ENCODE measurements at regions not wholly inside any gene's neighbourhood (a gene's known extent, or its start where the extent isn't known, plus 50 kb on each side); places are given as distances from the start of the nearest gene placed in this dataset.
"Not testable (repeated sequence)": the region's sequence is repeated elsewhere in the genome, so short reads cannot be mapped to it uniquely, and the experiment has no call there.

DNA sequence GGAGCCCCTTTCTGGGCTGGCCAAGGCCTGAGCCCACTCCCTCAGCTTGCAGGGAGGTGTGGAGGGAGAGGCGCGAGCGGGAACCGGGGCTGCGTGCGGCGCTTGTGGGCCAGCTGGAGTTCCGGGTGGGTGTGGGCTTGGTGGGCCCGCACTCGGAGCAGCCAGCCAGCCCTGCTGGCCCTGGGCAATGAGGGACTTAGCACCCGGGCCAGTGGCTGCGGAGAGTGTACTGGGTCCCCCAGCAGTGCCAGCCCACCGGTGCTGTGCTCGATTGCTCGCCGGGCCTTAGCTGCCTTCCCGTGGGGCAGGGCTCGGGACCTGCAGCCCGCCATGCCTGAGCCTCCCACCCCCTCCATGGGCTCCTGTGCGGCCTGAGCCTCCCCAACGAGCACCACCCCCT lies 123.8 kb upstream of the SEMA3C start:
- DNase-seq (ENCODE audit: low read depth in 1 of 2, low spot score in 1 of 2); H3K4me3 ChIP-seq; CTCF ChIA-PET; FAIRE-seq; ATAC-seq; H3K4me1 ChIP-seq; POLR2A ChIA-PET; H3K27ac ChIP-seq; H3K4me2 ChIP-seq: not testable (repeated sequence)
- peaks cover 11% of the 10 kb centered on the region; the same call in 1 of the 3 replicates for H3K9me3 ChIP-seq
- WGBS (ENCODE audit: missing lambda C conversion rate): no CpG with 5 or more reads among the region's 21 CpGs

DNA sequence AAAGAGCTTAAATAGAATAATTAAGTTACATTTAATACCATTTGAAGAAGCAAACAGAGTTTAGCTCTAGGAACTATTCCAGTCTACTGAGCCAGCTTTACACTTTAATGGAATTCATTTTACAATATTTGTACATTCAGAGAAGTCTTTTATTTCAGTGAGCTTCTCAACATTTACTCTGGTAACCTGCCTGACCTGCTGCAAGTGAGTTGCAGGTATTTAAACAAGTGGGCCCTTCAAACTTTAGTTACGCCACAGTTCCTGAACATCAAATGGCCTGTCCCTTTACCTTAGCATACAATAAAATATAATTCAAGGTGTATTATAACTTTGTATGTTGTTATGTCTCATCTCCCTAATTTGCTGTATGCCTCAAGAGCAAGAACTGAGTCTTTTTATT lies 121.6 kb upstream of the SEMA3C start:
- H3K4me2 ChIP-seq: no peak overlapping the region
- FAIRE-seq (no peak), ATAC-seq (no peak), DNase-seq (ENCODE audit: low read depth in 1 of 2, low spot score in 1 of 2) (no peak)
- H3K9me3 ChIP-seq: no peaks in the 10 kb centered on the region
- H3K4me3 ChIP-seq: no peak overlapping the region
- no peak overlapping the region for H3K27ac ChIP-seq
- CTCF ChIA-PET: no interaction called here
- TF ChIP-seq FOSB (CRISPR knock-in tag; IDR thresholded peaks at IDR 0.05) (no peak), POLR2AphosphoS2 (conservative IDR thresholded peaks at IDR 0.05; ENCODE audit: low read length) (no peak), MAFK (IDR thresholded peaks at IDR 0.05; ENCODE audit: partially characterized antibody) (no peak), EHF (CRISPR knock-in tag; IDR thresholded peaks at IDR 0.05) (no peak), TFCP2L1 (CRISPR knock-in tag; IDR thresholded peaks at IDR 0.05) (no peak), HDAC2 (IDR thresholded peaks at IDR 0.05) (no peak), RARB (CRISPR knock-in tag; IDR thresholded peaks at IDR 0.05) (no peak), RNF2 (IDR thresholded peaks at IDR 0.05; ENCODE audit: borderline replicate concordance, low read depth) (no peak)
- TF ChIP-seq, protein P1, sequence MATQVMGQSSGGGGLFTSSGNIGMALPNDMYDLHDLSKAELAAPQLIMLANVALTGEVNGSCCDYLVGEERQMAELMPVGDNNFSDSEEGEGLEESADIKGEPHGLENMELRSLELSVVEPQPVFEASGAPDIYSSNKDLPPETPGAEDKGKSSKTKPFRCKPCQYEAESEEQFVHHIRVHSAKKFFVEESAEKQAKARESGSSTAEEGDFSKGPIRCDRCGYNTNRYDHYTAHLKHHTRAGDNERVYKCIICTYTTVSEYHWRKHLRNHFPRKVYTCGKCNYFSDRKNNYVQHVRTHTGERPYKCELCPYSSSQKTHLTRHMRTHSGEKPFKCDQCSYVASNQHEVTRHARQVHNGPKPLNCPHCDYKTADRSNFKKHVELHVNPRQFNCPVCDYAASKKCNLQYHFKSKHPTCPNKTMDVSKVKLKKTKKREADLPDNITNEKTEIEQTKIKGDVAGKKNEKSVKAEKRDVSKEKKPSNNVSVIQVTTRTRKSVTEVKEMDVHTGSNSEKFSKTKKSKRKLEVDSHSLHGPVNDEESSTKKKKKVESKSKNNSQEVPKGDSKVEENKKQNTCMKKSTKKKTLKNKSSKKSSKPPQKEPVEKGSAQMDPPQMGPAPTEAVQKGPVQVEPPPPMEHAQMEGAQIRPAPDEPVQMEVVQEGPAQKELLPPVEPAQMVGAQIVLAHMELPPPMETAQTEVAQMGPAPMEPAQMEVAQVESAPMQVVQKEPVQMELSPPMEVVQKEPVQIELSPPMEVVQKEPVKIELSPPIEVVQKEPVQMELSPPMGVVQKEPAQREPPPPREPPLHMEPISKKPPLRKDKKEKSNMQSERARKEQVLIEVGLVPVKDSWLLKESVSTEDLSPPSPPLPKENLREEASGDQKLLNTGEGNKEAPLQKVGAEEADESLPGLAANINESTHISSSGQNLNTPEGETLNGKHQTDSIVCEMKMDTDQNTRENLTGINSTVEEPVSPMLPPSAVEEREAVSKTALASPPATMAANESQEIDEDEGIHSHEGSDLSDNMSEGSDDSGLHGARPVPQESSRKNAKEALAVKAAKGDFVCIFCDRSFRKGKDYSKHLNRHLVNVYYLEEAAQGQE (IDR thresholded peaks at IDR 0.05): no peak
- TF ChIP-seq, protein P2, sequence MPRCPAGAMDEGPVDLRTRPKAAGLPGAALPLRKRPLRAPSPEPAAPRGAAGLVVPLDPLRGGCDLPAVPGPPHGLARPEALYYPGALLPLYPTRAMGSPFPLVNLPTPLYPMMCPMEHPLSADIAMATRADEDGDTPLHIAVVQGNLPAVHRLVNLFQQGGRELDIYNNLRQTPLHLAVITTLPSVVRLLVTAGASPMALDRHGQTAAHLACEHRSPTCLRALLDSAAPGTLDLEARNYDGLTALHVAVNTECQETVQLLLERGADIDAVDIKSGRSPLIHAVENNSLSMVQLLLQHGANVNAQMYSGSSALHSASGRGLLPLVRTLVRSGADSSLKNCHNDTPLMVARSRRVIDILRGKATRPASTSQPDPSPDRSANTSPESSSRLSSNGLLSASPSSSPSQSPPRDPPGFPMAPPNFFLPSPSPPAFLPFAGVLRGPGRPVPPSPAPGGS (IDR thresholded peaks at IDR 0.05): no peak
- TF ChIP-seq, protein P3, sequence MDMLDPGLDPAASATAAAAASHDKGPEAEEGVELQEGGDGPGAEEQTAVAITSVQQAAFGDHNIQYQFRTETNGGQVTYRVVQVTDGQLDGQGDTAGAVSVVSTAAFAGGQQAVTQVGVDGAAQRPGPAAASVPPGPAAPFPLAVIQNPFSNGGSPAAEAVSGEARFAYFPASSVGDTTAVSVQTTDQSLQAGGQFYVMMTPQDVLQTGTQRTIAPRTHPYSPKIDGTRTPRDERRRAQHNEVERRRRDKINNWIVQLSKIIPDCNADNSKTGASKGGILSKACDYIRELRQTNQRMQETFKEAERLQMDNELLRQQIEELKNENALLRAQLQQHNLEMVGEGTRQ (IDR thresholded peaks at IDR 0.05): no peak
- no peaks in the 10 kb centered on the region for H3K4me1 ChIP-seq
- POLR2A ChIA-PET: no interaction called here
- WGBS (ENCODE audit: missing lambda C conversion rate): 95% methylated on average over 1 of the region's 1 CpG

DNA sequence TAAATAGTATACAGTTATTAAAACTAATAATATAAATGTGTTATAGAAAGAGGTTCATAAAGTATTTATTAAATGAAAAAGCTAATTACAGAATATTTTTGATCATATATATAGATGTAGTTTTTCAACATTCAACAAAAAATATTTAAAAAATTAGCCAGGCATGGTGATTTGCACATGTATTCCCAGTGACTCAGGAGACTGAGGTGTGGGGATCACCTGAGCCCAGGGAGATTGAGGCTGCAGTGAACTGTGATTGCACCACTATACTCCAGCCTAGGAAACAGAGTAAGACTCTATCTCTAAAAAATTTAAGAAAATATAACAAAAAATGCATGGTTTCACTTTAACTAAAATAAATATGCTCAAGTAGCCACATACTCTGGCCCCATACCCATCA lies 118.0 kb upstream of the SEMA3C start:
- ATAC-seq (no peak), DNase-seq (ENCODE audit: low read depth in 1 of 2, low spot score in 1 of 2) (no peak), FAIRE-seq (no peak)
- ChIA-PET POLR2A (no interaction called here), CTCF (interaction anchor here (1.0 kb wide), 1 partner anchor 11 kb away, joined by 4 read pairs; no protein-coding TSS in a partner anchor)
- TF ChIP-seq MYC (IDR thresholded peaks at IDR 0.05; ENCODE audit: borderline replicate concordance, low read length) (no peak), NPAS2 (CRISPR knock-in tag; IDR thresholded peaks at IDR 0.05; ENCODE audit: borderline replicate concordance) (no peak), RAD21 (conservative IDR thresholded peaks at IDR 0.05 in 1 of 2, IDR thresholded peaks at IDR 0.05 in 1 of 2) (no peak), JUNB (IDR thresholded peaks at IDR 0.05) (no peak), TP53 (CRISPR knock-in tag; IDR thresholded peaks at IDR 0.05) (no peak), PHF8 (IDR thresholded peaks at IDR 0.05; ENCODE audit: borderline replicate concordance, low read depth) (no peak), RCOR1 (IDR thresholded peaks at IDR 0.05; ENCODE audit: low read depth, low read length) (no peak), ESRRA (IDR thresholded peaks at IDR 0.05; ENCODE audit: borderline replicate concordance, low read length) (no peak), POLR2A (IDR thresholded peaks at IDR 0.05; ENCODE audit: low read length) (no peak), RFX5 (IDR thresholded peaks at IDR 0.05) (no peak), FOSB (CRISPR knock-in tag; IDR thresholded peaks at IDR 0.05) (no peak), KDM5A (IDR thresholded peaks at IDR 0.05) (no peak), CBX2 (IDR thresholded peaks at IDR 0.05; ENCODE audit: borderline replicate concordance, low read depth) (no peak)
- TF ChIP-seq, protein P4, sequence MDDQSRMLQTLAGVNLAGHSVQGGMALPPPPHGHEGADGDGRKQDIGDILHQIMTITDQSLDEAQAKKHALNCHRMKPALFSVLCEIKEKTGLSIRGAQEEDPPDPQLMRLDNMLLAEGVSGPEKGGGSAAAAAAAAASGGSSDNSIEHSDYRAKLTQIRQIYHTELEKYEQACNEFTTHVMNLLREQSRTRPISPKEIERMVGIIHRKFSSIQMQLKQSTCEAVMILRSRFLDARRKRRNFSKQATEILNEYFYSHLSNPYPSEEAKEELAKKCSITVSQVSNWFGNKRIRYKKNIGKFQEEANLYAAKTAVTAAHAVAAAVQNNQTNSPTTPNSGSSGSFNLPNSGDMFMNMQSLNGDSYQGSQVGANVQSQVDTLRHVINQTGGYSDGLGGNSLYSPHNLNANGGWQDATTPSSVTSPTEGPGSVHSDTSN (IDR thresholded peaks at IDR 0.05): no peak
- TF ChIP-seq, protein P5, sequence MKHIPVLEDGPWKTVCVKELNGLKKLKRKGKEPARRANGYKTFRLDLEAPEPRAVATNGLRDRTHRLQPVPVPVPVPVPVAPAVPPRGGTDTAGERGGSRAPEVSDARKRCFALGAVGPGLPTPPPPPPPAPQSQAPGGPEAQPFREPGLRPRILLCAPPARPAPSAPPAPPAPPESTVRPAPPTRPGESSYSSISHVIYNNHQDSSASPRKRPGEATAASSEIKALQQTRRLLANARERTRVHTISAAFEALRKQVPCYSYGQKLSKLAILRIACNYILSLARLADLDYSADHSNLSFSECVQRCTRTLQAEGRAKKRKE (CRISPR knock-in tag; IDR thresholded peaks at IDR 0.05; ENCODE audit: low read depth): no peak
- Histone ChIP-seq H3K4me2 (no peak overlapping the region), H3K9me3 (no peaks in the 10 kb centered on the region), H3K4me3 (no peak overlapping the region), H3K27ac (no peak overlapping the region), H3K4me1 (no peaks in the 10 kb centered on the region)
